Uterus (tissue), 2 donors: ENCODE measurements at regions not wholly inside any gene's neighbourhood (a gene's known extent, or its start where the extent isn't known, plus 50 kb on each side); places are given as distances from the start of the nearest gene placed in this dataset.

Experiments
- CTCF ChIP-seq, 4 experiments: fragments of 200-600 bp in 2 of 4; fragments of 450-650 bp in 2 of 4; sonication (generic) in 2 of 4; IDR thresholded peaks; one replicate each; pipeline ENCODE4 v1.5.1; 2016 to 2019; ENCODE audit warnings: antibody characterized with exemption in 4 of 4, mild to moderate bottlenecking in 2 of 4, moderate library complexity in 1 of 4
- POLR2A ChIP-seq, 2 donors: fragments of 450-650 bp; IDR thresholded peaks; one replicate each; pipeline ENCODE4 v1.6.1; 2016; ENCODE audit warnings: antibody characterized with exemption in 2 of 2, mild to moderate bottlenecking in 1 of 2, moderate library complexity in 1 of 2

GRCh38 chr12:115740586-115741155, 536.8 kb downstream of the MED13L start:
- TF ChIP-seq POLR2A (IDR thresholded peaks at IDR 0.05) = no peak
- TF ChIP-seq CTCF (IDR thresholded peaks at IDR 0.05) = no peak
